ENCODE measurements at regions not wholly inside any gene's neighbourhood (a gene's known extent, or its start where the extent isn't known, plus 50 kb on each side); places are given as distances from the start of the nearest gene placed in this dataset.
"Not testable (repeated sequence)": the region's sequence is repeated elsewhere in the genome, so short reads cannot be mapped to it uniquely, and the experiment has no call there.

DNA sequence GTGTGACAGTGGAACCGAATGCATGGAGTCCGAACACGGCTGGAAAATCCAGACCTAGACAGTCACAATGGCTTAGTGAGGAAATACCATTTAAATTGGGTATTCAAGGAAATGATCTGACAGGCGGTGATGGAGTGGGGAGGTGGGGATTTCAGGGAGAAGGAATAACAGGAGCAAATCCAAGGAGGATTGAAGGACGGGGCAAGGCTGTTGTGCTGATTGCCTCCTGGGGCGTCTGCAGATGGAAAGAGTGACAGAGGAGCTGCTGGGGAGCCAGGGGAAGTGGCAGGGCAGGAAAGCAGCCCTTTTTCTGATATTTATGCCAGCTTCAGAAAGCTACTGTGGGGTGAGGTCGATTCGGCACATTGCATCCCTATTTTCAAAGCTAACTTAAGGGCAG, 99.1 kb upstream of the FMN2 start:
- DNase-seq (ENCODE audit: low read depth), result not testable (repeated sequence)

GRCh38 chr1:239993366-239993765, 98.3 kb upstream of the FMN2 start:
- no peak for DNase-seq (ENCODE audit: low read depth)

- no peak for DNase-seq (ENCODE audit: low read depth)
These were observed 96.4 kb upstream of the FMN2 start for GRCh38 chr1:239995281-239995680.

- DNase-seq (ENCODE audit: low read depth), result no peak
These were observed 94.5 kb upstream of the FMN2 start for GRCh38 chr1:239997160-239997514.

DNA sequence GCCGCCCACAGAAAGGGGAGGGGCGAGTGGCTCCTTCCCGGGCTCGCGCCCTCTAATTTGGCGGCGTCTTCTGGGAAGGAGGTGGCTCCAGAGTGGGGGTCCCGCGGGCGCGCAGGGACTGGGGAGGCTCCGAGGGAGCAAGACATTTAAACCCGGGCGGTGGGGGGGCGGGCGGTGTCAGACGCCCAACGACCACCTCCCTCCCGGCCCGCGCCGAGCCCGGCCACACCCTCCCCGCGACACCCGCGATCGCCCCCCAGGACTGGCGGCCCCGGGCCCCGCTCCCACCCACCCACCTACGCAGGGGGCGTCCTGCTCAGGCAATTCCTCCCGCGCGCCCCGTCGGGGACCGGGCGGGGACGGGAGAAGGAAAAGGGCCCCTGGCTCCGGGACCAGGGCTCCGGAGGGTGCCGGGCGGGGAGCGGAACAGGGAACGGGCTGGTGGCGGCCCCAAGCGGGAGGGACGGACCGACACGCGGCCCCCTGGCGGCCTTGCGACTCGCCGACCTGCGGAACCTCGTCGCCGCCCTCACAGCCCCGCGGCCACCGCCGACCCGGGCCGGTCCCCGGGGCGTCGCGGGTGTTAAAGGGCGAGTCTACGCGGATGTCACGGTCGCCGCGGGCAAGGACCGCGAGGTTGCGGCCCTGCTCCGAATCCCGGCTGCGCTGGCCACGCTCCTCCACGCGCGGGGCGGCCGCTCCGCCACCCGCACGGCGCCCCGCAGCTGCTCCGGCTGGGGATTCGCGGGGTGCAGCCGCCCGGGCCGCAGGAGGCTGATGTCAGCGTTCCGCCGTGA, 94.0 kb upstream of the FMN2 start:
- no peak for DNase-seq (ENCODE audit: low read depth)

GRCh38 chr1:239998312-239998649, 93.4 kb upstream of the FMN2 start:
- DNase-seq (ENCODE audit: low read depth), result no peak

DNA sequence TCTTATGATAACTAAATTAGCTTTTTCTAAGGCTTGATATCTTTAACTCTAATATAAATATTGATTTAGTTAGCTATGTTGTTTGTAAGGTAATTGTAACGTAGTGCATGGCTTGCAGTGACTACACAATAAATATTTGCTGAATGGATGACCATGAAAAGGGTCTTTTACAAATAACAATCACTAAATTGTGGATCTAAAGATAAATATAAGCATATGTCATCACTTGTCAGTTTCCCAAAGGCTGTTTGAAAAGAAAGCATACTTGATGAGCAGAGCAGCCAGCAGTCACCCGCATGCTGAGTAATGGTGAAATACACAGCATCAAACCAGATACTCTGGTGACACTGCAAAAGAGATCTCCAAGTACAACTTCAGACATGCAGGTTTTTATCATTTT, 92.5 kb upstream of the FMN2 start:
- no peak for DNase-seq (ENCODE audit: low read depth)

DNA sequence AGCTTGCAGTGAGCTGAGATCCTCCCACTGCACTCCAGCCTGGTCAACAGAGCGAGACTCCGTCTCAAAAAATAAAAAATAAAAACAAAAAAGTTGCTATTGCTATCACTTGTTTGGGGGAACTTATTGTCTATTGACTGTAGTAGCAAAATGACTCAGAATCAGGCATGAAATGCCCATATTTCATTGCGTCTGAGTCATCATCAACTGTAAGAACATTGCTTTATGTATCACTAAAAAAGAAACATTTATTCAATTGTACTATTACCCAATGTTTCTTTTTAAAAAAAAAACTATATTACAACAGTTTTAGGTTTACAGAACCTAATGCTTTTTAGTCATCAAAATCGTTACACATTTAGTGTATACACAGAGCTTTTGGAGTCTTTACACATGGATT, 91.0 kb upstream of the FMN2 start:
- DNase-seq (ENCODE audit: low read depth), result peak; percentile 82

GRCh38 chr1:240001177-240001740, 90.4 kb upstream of the FMN2 start:
- no peak for DNase-seq (ENCODE audit: low read depth)

- DNase-seq (ENCODE audit: low read depth), result no peak
These were observed 87.5 kb upstream of the FMN2 start for GRCh38 chr1:240004086-240004749.

DNA sequence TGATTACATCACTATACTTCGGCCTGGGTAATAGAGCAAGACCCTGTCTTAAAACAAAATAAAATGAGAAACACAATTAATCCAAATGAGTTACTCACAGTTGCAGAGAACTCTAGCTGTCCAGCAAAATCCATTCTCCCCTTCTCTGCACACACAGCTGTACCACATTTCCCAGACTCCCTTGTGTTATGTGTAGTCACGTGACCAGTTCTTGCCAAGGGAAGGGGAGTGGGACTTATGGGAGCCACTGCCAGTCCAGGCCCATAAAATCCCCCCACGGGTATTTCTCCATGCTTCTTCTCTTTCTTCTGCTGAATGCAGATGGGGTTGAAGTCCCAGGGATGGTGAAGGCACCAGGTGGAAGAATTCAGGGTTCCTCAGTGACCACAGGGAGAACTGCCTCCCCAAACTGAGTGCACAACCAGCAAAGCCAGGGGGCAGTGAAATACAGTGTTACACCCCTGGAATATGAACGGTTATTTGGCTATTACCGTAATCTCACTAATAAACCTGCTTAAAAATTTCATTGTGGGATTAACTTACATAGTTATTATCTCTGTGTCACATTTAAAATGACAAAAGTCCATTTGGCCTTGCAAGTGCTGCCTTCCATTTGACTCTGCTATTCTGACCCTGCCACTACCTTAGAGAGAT, 85.6 kb upstream of the FMN2 start:
- no peak for DNase-seq (ENCODE audit: low read depth)

- DNase-seq (ENCODE audit: low read depth), result no peak
These were observed 83.4 kb upstream of the FMN2 start for GRCh38 chr1:240008298-240008697.

DNA sequence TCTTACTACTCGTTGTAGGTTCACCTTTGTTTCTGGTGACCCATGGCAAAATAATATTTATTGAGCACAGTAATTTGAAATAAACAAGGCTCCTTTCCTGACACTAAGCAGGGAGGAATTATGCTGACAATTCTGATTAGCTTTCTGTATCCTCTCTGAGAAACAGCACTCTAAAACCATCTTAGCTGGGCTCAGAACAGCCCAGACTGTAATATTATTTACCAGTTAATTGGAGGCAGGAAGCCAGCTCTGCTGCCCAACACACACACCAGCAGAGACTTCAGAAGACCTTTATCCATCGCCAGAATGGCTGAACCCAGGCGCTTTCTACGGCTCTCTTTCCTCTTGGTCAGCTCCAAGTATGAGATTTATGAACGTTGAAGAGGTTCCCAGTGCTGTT, 77.6 kb upstream of the FMN2 start:
- DNase-seq (ENCODE audit: low read depth), result no peak

DNA sequence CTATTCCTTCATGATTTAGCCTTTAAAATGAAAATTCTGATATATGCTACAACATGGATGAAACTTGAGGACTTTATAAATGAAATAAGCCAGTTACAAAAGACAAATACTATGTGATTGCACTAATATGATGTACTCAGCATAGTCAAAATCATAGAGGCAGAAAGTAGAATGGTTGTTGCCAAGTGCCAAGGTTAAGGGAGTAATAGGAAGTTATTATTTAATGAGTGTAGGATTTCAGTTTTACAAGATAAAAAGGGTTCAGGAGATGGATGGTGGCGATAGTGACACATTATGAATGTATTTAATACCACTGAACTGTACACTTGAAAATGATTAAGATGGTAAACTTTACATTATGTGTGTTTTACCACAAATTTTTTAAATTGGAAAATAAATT, 73.1 kb upstream of the FMN2 start:
- no peak for DNase-seq (ENCODE audit: low read depth)

- DNase-seq (ENCODE audit: low read depth), result no peak
These were observed 72.2 kb upstream of the FMN2 start for GRCh38 chr1:240019524-240019923.

DNA sequence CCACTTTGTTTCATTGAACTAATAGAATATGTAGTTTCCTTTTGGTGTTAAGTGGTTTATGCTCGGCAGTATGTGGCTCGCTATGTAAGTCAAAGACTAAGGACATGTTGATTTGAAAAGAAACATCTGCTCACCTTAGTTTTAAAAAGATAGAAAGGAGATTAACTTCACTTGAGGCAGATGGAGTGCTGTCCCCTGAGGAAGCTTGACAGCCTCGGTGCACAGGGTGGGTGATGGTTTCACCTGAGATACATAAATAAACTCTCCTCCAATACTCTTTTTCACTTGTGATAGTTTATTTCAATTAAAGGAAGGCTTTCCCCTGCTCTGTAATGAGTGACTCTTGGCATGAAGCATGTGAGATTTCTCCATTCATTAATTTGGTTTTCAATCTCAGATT, 70.8 kb upstream of the FMN2 start:
- no peak for DNase-seq (ENCODE audit: low read depth)

DNA sequence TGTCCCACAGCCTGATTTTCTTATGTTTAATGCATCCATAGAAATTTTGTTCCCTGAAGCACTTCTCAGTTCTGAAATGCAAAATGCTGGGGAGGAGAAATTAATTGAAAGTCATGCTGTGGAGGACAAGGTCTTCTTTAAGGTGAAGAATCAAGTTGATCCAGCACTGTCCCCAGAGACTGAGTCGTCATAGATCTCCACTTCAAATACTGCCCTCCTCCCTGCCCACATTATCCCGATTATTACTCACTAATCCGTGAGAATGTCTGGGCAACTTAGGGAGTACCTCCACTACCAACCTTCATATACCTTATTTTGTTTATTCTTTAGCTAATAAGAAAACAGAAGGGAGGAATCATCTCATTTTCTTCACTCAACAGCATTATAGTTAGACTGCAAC, 70.0 kb upstream of the FMN2 start:
- DNase-seq (ENCODE audit: low read depth), result no peak

DNA sequence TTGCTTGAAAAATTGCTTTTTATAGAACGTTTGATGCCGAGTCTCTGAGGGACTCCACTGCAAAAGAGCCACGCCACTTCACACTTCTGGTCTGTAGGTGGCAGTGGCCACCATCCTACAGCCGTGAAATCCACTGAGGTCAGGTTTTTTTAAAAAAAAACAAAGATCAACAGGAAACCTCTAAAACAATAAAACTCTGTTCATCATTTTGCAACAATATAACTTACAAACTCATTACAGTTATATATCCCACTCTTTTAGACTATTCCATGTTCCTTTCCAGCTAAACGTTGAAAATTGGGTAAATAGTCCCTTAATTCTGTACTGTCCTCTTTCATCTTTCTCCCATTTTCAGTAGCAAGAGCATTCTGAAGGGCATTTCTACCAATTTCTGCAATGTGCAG, 64.6 kb upstream of the FMN2 start:
- peak; percentile 68 for DNase-seq (ENCODE audit: low read depth)

- peak; percentile 39 for DNase-seq (ENCODE audit: low read depth)
These were observed 62.3 kb upstream of the FMN2 start for GRCh38 chr1:240029418-240029817.

- peak; percentile 75 for DNase-seq (ENCODE audit: low read depth)
These were observed 61.4 kb upstream of the FMN2 start for GRCh38 chr1:240030236-240030635.

DNA sequence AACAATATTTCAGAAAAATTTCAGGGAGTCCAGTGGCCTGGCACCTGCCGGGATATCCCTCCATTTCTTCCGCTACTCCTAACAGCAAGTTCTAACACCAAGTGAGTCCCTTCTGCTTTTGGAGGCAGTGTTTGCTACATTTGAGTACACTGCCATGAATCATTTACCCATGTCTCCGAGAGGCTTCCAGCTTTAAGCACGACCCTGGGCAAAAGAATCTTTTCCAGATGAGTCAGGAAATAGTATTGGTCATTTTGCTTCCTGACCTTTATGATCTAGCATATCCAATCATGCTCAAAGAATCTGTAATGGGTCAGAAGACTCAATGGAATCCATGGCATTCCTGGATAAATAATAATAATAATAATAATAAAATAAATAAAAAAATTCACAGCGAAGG, 60.7 kb upstream of the FMN2 start:
- DNase-seq (ENCODE audit: low read depth), result peak; percentile 99

- peak; percentile 89 for DNase-seq (ENCODE audit: low read depth)
These were observed 60.3 kb upstream of the FMN2 start for GRCh38 chr1:240031414-240031813.

GRCh38 chr1:240033406-240033805, 58.3 kb upstream of the FMN2 start:
- no peak for DNase-seq (ENCODE audit: low read depth)

Data from iris pigment epithelial cell (primary cell).